ENCODE measurements at regions not wholly inside any gene's neighbourhood (a gene's known extent, or its start where the extent isn't known, plus 50 kb on each side); places are given as distances from the start of the nearest gene placed in this dataset.

GRCh38 chr12:27384261-27384590 is 51.6 kb downstream of the BMAL2 start:
- H3K27ac ChIP-seq (ENCODE audit: low read depth in 1 of 2, low read length in 2 of 2) = no peak overlapping the region
- TF ChIP-seq FOXA2 (IDR thresholded peaks at IDR 0.05) (no peak), HNF4G (IDR thresholded peaks at IDR 0.05) (no peak), EGR1 (IDR thresholded peaks at IDR 0.05; ENCODE audit: low read depth in 2 of 2) (no peak), FOXA1 (IDR thresholded peaks at IDR 0.05) (no peak), NR2F2 (IDR thresholded peaks at IDR 0.05) (no peak), CTCF (IDR thresholded peaks at IDR 0.05; ENCODE audit: low read depth, low read length, missing input control) (no peak), ZBTB33 (IDR thresholded peaks at IDR 0.05) (no peak), HNF4A (conservative IDR thresholded peaks at IDR 0.05) (no peak), ATF3 (IDR thresholded peaks at IDR 0.05) (no peak), RXRA (IDR thresholded peaks at IDR 0.05) (no peak), JUND (IDR thresholded peaks at IDR 0.05) (no peak), REST (IDR thresholded peaks at IDR 0.05) (no peak), GABPA (IDR thresholded peaks at IDR 0.05 in 1 of 2, conservative IDR thresholded peaks at IDR 0.05 in 1 of 2) (no peak), YY1 (IDR thresholded peaks at IDR 0.05) (no peak), MAX (IDR thresholded peaks at IDR 0.05) (no peak), TAF1 (conservative IDR thresholded peaks at IDR 0.05) (no peak), SP1 (IDR thresholded peaks at IDR 0.05) (no peak), RAD21 (IDR thresholded peaks at IDR 0.05) (no peak)
- no peak overlapping the region for H3K9ac ChIP-seq (ENCODE audit: low read depth in 1 of 2, low read length in 2 of 2)
- no peaks in the 10 kb centered on the region for H3K27me3 ChIP-seq (ENCODE audit: control insufficient read depth in 4 of 4, insufficient read depth in 4 of 4, low read length in 3 of 4)
- no peaks in the 10 kb centered on the region for H3K4me1 ChIP-seq (ENCODE audit: control insufficient read depth in 4 of 4, insufficient read depth in 4 of 4, low read length in 3 of 4)
- H3K9me3 ChIP-seq (ENCODE audit: control insufficient read depth in 4 of 4, low read length in 3 of 4) = no peaks in the 10 kb centered on the region
- no peak overlapping the region for H3K4me3 ChIP-seq (ENCODE audit: low read depth in 1 of 3, low read length in 3 of 3)
- 95% methylated on average over 1 of the region's 1 CpG for WGBS
- peaks cover 0 to 4% (median under 1%) of the 10 kb centered on the region in 4 donors for H3K36me3 ChIP-seq (ENCODE audit: control insufficient read depth in 4 of 4, insufficient read depth in 3 of 4, low read depth in 1 of 4, low read length in 3 of 4)
- no peak for DNase-seq (ENCODE audit: low spot score)

Measured in liver (tissue), 8 donors.